Fibroblast of villous mesenchyme (primary cell): ENCODE measurements at regions not wholly inside any gene's neighbourhood (a gene's known extent, or its start where the extent isn't known, plus 50 kb on each side); places are given as distances from the start of the nearest gene placed in this dataset.
A peak's percentile ranks its signal among the peaks of the same experiment; 100 is the strongest.

ENCODE experiments used
- DNase-seq: peaks from one replicate; pipeline ENCODE4 v3.0.0-alpha.2; 2010; ENCODE audit warnings: low read depth
- H3K4me3 ChIP-seq: 2 replicates; pipeline ENCODE4 v1.5.1; 2011; ENCODE audit warnings: low read depth, mild to moderate bottlenecking, low read length
- CTCF ChIP-seq: IDR thresholded peaks from 2 replicates; pipeline ENCODE4 v1.5.1; 2012; ENCODE audit warnings: low read depth, mild to moderate bottlenecking, low read length; ENCODE audit not compliant: insufficient read depth

GRCh38 chr14:39991041-39991440 lies 558.8 kb upstream of the FBXO33 start:
- no peak for TF ChIP-seq CTCF
- H3K4me3 ChIP-seq: no peak overlapping the region
- DNase-seq: no peak

GRCh38 chr14:39988939-39989338 lies 556.7 kb upstream of the FBXO33 start:
- TF ChIP-seq CTCF: peak; percentile 7
- no peak overlapping the region for H3K4me3 ChIP-seq
- DNase-seq: peak; percentile 6

- H3K4me3 ChIP-seq: no peak overlapping the region
- no peak for TF ChIP-seq CTCF
- no peak for DNase-seq
These were observed 552.1 kb upstream of the FBXO33 start for GRCh38 chr14:39984323-39984722.

GRCh38 chr14:39977198-39977597 lies 545.0 kb upstream of the FBXO33 start:
- TF ChIP-seq CTCF: no peak
- DNase-seq: no peak
- no peak overlapping the region for H3K4me3 ChIP-seq

GRCh38 chr14:39974036-39974435 lies 541.8 kb upstream of the FBXO33 start:
- no peak for DNase-seq
- no peak overlapping the region for H3K4me3 ChIP-seq
- TF ChIP-seq CTCF: no peak

- H3K4me3 ChIP-seq: no peak overlapping the region
- no peak for TF ChIP-seq CTCF
- DNase-seq: no peak
These were observed 540.5 kb upstream of the FBXO33 start for GRCh38 chr14:39972704-39973103.

GRCh38 chr14:39967885-39968284 lies 535.7 kb upstream of the FBXO33 start:
- no peak for DNase-seq
- no peak for TF ChIP-seq CTCF
- H3K4me3 ChIP-seq: no peak overlapping the region
